Central memory CD8-positive, alpha-beta T cell (primary cell): ENCODE measurements at regions not wholly inside any gene's neighbourhood (a gene's known extent, or its start where the extent isn't known, plus 50 kb on each side); places are given as distances from the start of the nearest gene placed in this dataset.

Experiments used
- ATAC-seq: fragments of 150-1000 bp; cut with Tn5 transposase; replicated peaks from 2 replicates; pipeline ENCODE4 v1.10.0; 2022; ENCODE audit warnings: mild to moderate bottlenecking, moderate FRiP score, moderate number of reproducible peaks; ENCODE audit not compliant: poor library complexity, severe bottlenecking; ENCODE audit errors: extremely low read depth
- DNase-seq, 2 donors: peaks; one replicate each; pipeline ENCODE4 v3.0.0; 2021; ENCODE audit warnings: low spot score in 2 of 2
- H3K27ac Mint-ChIP-seq: one replicate; pipeline ENCODE4 v1.8.0; 2022; ENCODE audit warnings: low read depth, mild to moderate bottlenecking, moderate library complexity, mixed read lengths
- H3K27me3 Mint-ChIP-seq: one replicate; pipeline ENCODE4 v1.8.0; 2022; ENCODE audit warnings: mixed read lengths
- H3K36me3 Mint-ChIP-seq: one replicate; pipeline ENCODE4 v1.8.0; 2022; ENCODE audit warnings: mild to moderate bottlenecking, moderate library complexity, mixed read lengths; ENCODE audit not compliant: insufficient read depth
- H3K4me1 Mint-ChIP-seq: one replicate; pipeline ENCODE4 v1.8.0; 2022; ENCODE audit warnings: mixed read lengths
- H3K4me3 Mint-ChIP-seq: one replicate; pipeline ENCODE4 v1.8.0; 2022; ENCODE audit warnings: mild to moderate bottlenecking, moderate library complexity, mixed read lengths
- H3K9me3 Mint-ChIP-seq: one replicate; pipeline ENCODE4 v1.8.0; 2022; ENCODE audit warnings: mixed read lengths

GRCh38 chr21:16304174-16305095, 574.7 kb downstream of the USP25 start:
- Mint-ChIP-seq H3K4me3 (no peak overlapping the region), H3K36me3 (no peaks in the 10 kb centered on the region), H3K4me1 (no peaks in the 10 kb centered on the region), H3K27ac (no peak overlapping the region), H3K9me3 (no peaks in the 10 kb centered on the region), H3K27me3 (no peaks in the 10 kb centered on the region)
- ATAC-seq (no peak), DNase-seq (no peak)

GRCh38 chr21:16305686-16306085, 575.9 kb downstream of the USP25 start:
- no peaks in the 10 kb centered on the region for H3K4me1 Mint-ChIP-seq
- H3K27ac Mint-ChIP-seq: no peak overlapping the region
- ATAC-seq: no peak
- no peaks in the 10 kb centered on the region for H3K9me3 Mint-ChIP-seq
- no peaks in the 10 kb centered on the region for H3K27me3 Mint-ChIP-seq
- no peaks in the 10 kb centered on the region for H3K36me3 Mint-ChIP-seq
- no peak for DNase-seq
- H3K4me3 Mint-ChIP-seq: no peak overlapping the region

GRCh38 chr21:16307256-16307655, 577.5 kb downstream of the USP25 start:
- H3K9me3 Mint-ChIP-seq: no peaks in the 10 kb centered on the region
- ATAC-seq (no peak), DNase-seq (no peak)
- H3K4me1 Mint-ChIP-seq: no peaks in the 10 kb centered on the region
- H3K36me3 Mint-ChIP-seq: no peaks in the 10 kb centered on the region
- no peak overlapping the region for H3K27ac Mint-ChIP-seq
- no peaks in the 10 kb centered on the region for H3K27me3 Mint-ChIP-seq
- H3K4me3 Mint-ChIP-seq: no peak overlapping the region

- no peak for ATAC-seq
- Mint-ChIP-seq H3K9me3 (no peaks in the 10 kb centered on the region), H3K27ac (no peak overlapping the region)
Observed at GRCh38 chr21:16308269-16308668, 578.5 kb downstream of the USP25 start.

GRCh38 chr21:16309250-16309971, 579.6 kb downstream of the USP25 start:
- no peaks in the 10 kb centered on the region for H3K4me1 Mint-ChIP-seq
- no peak for ATAC-seq
- no peaks in the 10 kb centered on the region for H3K36me3 Mint-ChIP-seq
- DNase-seq: no peak
- H3K4me3 Mint-ChIP-seq: no peak overlapping the region
- H3K27ac Mint-ChIP-seq: no peak overlapping the region
- no peaks in the 10 kb centered on the region for H3K27me3 Mint-ChIP-seq
- no peaks in the 10 kb centered on the region for H3K9me3 Mint-ChIP-seq

More at GRCh38 chr21:16308269-16308668, 578.5 kb downstream of the USP25 start:
- Mint-ChIP-seq H3K27me3 (no peaks in the 10 kb centered on the region), H3K4me3 (no peak overlapping the region), H3K4me1 (no peaks in the 10 kb centered on the region), H3K36me3 (no peaks in the 10 kb centered on the region)
- DNase-seq: no peak

- Mint-ChIP-seq H3K9me3 (no peaks in the 10 kb centered on the region), H3K27ac (no peak overlapping the region), H3K4me1 (no peaks in the 10 kb centered on the region), H3K4me3 (no peak overlapping the region), H3K27me3 (no peaks in the 10 kb centered on the region), H3K36me3 (no peaks in the 10 kb centered on the region)
- no peak for ATAC-seq
- DNase-seq: no peak
Observed at GRCh38 chr21:16310176-16310575, 580.4 kb downstream of the USP25 start.

GRCh38 chr21:16311229-16311628, 581.4 kb downstream of the USP25 start:
- ATAC-seq (no peak), DNase-seq (no peak)
- Mint-ChIP-seq H3K27ac (no peak overlapping the region), H3K27me3 (no peaks in the 10 kb centered on the region), H3K36me3 (no peaks in the 10 kb centered on the region), H3K4me1 (no peaks in the 10 kb centered on the region), H3K4me3 (no peak overlapping the region), H3K9me3 (no peaks in the 10 kb centered on the region)

- no peak overlapping the region for H3K27ac Mint-ChIP-seq
- no peak overlapping the region for H3K4me3 Mint-ChIP-seq
- no peaks in the 10 kb centered on the region for H3K4me1 Mint-ChIP-seq
- H3K27me3 Mint-ChIP-seq: no peaks in the 10 kb centered on the region
- ATAC-seq (no peak), DNase-seq (no peak)
- no peaks in the 10 kb centered on the region for H3K9me3 Mint-ChIP-seq
- H3K36me3 Mint-ChIP-seq: no peaks in the 10 kb centered on the region
Observed at GRCh38 chr21:16312321-16312720, 582.5 kb downstream of the USP25 start.

GRCh38 chr21:16315223-16315622, 585.4 kb downstream of the USP25 start:
- peaks cover 2% of the 10 kb centered on the region for H3K36me3 Mint-ChIP-seq
- no peak overlapping the region for H3K27ac Mint-ChIP-seq
- no peak overlapping the region for H3K4me3 Mint-ChIP-seq
- no peaks in the 10 kb centered on the region for H3K9me3 Mint-ChIP-seq
- no peaks in the 10 kb centered on the region for H3K4me1 Mint-ChIP-seq
- ATAC-seq (no peak), DNase-seq (no peak)
- H3K27me3 Mint-ChIP-seq: no peaks in the 10 kb centered on the region

GRCh38 chr21:16318651-16319300, 589.0 kb downstream of the USP25 start:
- H3K27ac Mint-ChIP-seq: no peak overlapping the region
- H3K4me1 Mint-ChIP-seq: no peaks in the 10 kb centered on the region
- no peaks in the 10 kb centered on the region for H3K27me3 Mint-ChIP-seq
- ATAC-seq (no peak), DNase-seq (no peak)
- H3K36me3 Mint-ChIP-seq: peaks cover 2% of the 10 kb centered on the region
- no peaks in the 10 kb centered on the region for H3K9me3 Mint-ChIP-seq
- no peak overlapping the region for H3K4me3 Mint-ChIP-seq

- no peak for ATAC-seq
- H3K27me3 Mint-ChIP-seq: no peaks in the 10 kb centered on the region
- no peaks in the 10 kb centered on the region for H3K9me3 Mint-ChIP-seq
- H3K4me1 Mint-ChIP-seq: no peaks in the 10 kb centered on the region
- H3K27ac Mint-ChIP-seq: no peak overlapping the region
- no peak overlapping the region for H3K4me3 Mint-ChIP-seq
- H3K36me3 Mint-ChIP-seq: peaks cover 2% of the 10 kb centered on the region
- no peak for DNase-seq
Observed at GRCh38 chr21:16320110-16320509, 590.3 kb downstream of the USP25 start.

- ATAC-seq: no peak
- Mint-ChIP-seq H3K27ac (no peak overlapping the region), H3K4me1 (no peaks in the 10 kb centered on the region), H3K27me3 (no peaks in the 10 kb centered on the region), H3K4me3 (no peak overlapping the region), H3K9me3 (no peaks in the 10 kb centered on the region), H3K36me3 (peaks cover 2% of the 10 kb centered on the region)
- no peak for DNase-seq
Observed at GRCh38 chr21:16322454-16322853, 592.7 kb downstream of the USP25 start.
